Keratinocyte (primary cell): ENCODE measurements at regions not wholly inside any gene's neighbourhood (a gene's known extent, or its start where the extent isn't known, plus 50 kb on each side); places are given as distances from the start of the nearest gene placed in this dataset.
"Not testable (repeated sequence)": the region's sequence is repeated elsewhere in the genome, so short reads cannot be mapped to it uniquely, and the experiment has no call there.

Experiments
- DNase-seq: peaks from one replicate; pipeline ENCODE4 v3.0.0-alpha.2; 2011; ENCODE audit warnings: low read depth, missing footprints, low spot score
- FAIRE-seq: peaks from 2 replicates; lab custom pipeline; 2011; peaks lifted over from hg19 to GRCh38; lab: Jason Lieb, UNC
- H2AFZ ChIP-seq: 2 replicates; pipeline ENCODE4 v1.6.0; 2012; ENCODE audit warnings: low read length, control low read depth, inconsistent platforms; ENCODE audit not compliant: control insufficient read depth
- H3K27ac ChIP-seq: 2 replicates; pipeline ENCODE4 v1.5.1; 2011; ENCODE audit warnings: low read length; ENCODE audit not compliant: control insufficient read depth, insufficient read depth
- H3K27me3 ChIP-seq: 3 replicates; pipeline ENCODE4 v1.6.0; 2011; ENCODE audit warnings: low read length; ENCODE audit not compliant: control insufficient read depth, insufficient read depth; ENCODE audit errors: extremely low read depth
- H3K36me3 ChIP-seq, 2 experiments: 2 replicates in 1 of 2; 3 replicates in 1 of 2; pipeline ENCODE4 v1.5.1; 2011; ENCODE audit warnings: low read length in 2 of 2, mild to moderate bottlenecking in 1 of 2; ENCODE audit not compliant: control insufficient read depth in 2 of 2, insufficient read depth in 2 of 2; ENCODE audit errors: extremely low read depth in 1 of 2
- H3K4me1 ChIP-seq: 3 replicates; pipeline ENCODE4 v1.5.1; 2011; ENCODE audit warnings: low read length; ENCODE audit not compliant: control insufficient read depth, insufficient read depth; ENCODE audit errors: extremely low read depth
- H3K4me2 ChIP-seq: 3 replicates; pipeline ENCODE4 v1.6.0; 2011; ENCODE audit warnings: low read depth, low read length; ENCODE audit not compliant: control insufficient read depth, insufficient read depth; ENCODE audit errors: extremely low read depth
- H3K4me3 ChIP-seq, 3 experiments: fragments of 200-600 bp in 1 of 3; sonication (generic) in 1 of 3; 2 replicates in 2 of 3; 3 replicates in 1 of 3; pipeline ENCODE4 v1.5.1; 2011 to 2016; ENCODE audit warnings: low read length in 3 of 3, mild to moderate bottlenecking in 3 of 3, control low read depth in 2 of 3, inconsistent platforms in 1 of 3, low read depth in 1 of 3, mixed read lengths in 1 of 3, mixed run types in 1 of 3, moderate library complexity in 1 of 3; ENCODE audit not compliant: control insufficient read depth in 2 of 3, insufficient read depth in 2 of 3; ENCODE audit errors: extremely low read depth in 1 of 3
- H3K79me2 ChIP-seq: 2 replicates; pipeline ENCODE4 v1.6.0; 2012; ENCODE audit warnings: low read length; ENCODE audit not compliant: control insufficient read depth, insufficient read depth
- H3K9ac ChIP-seq: 3 replicates; pipeline ENCODE4 v1.6.0; 2011; ENCODE audit warnings: low read length; ENCODE audit not compliant: control insufficient read depth, insufficient read depth; ENCODE audit errors: extremely low read depth
- H3K9me1 ChIP-seq: 3 replicates; pipeline ENCODE4 v1.6.0; 2011; ENCODE audit warnings: low read length; ENCODE audit not compliant: control insufficient read depth, insufficient read depth; ENCODE audit errors: extremely low read depth
- H3K9me3 ChIP-seq: 2 replicates; pipeline ENCODE4 v1.5.1; 2012; ENCODE audit warnings: low read depth, low read length; ENCODE audit not compliant: control insufficient read depth
- H4K20me1 ChIP-seq: 3 replicates; pipeline ENCODE4 v1.6.0; 2011; ENCODE audit warnings: low read length; ENCODE audit not compliant: control insufficient read depth, insufficient read depth; ENCODE audit errors: extremely low read depth
- EZH2 ChIP-seq: IDR thresholded peaks from one replicate; pipeline ENCODE4 v1.6.1; 2012; ENCODE audit warnings: inconsistent platforms, mild to moderate bottlenecking, low read length, moderate library complexity
- dilution Hi-C: fragments of 300-500 bp; cut with MboI; formaldehyde crosslinking; loops from one replicate; pipeline ENCODE4 v1.7.0; 2020; ENCODE audit warnings: low sequenced_read_pairs; ENCODE audit not compliant: extremely low pct_ligation_motif_present
- TF ChIP-seq, protein P1 (sequence below), 3 experiments: IDR thresholded peaks in 1 of 3; conservative IDR thresholded peaks in 1 of 3; optimal IDR thresholded peaks in 1 of 3; 2 replicates in 2 of 3; 3 replicates in 1 of 3; pipeline versions ENCODE3 to v1.5.1; 2011; ENCODE audit warnings: low read length in 3 of 3, mild to moderate bottlenecking in 3 of 3, moderate library complexity in 2 of 3, control low read depth in 1 of 3, inconsistent platforms in 1 of 3; ENCODE audit not compliant: insufficient read depth in 2 of 3; ENCODE audit errors: extremely low read depth in 1 of 3

GRCh38 chr2:176575237-176575744 lies 306.0 kb downstream of the MTX2 start:
- dilution Hi-C loops: no loop called here
- H4K20me1 ChIP-seq: no peaks in the 10 kb centered on the region
- H3K9ac ChIP-seq: no peak overlapping the region
- no peaks in the 10 kb centered on the region for H3K9me1 ChIP-seq
- no peaks in the 10 kb centered on the region for H3K79me2 ChIP-seq
- FAIRE-seq (no peak), DNase-seq (no peak)
- no peak overlapping the region for H2AFZ ChIP-seq
- H3K4me1 ChIP-seq: no peaks in the 10 kb centered on the region
- no peak overlapping the region for H3K4me2 ChIP-seq
- no peaks in the 10 kb centered on the region for H3K36me3 ChIP-seq
- no peak overlapping the region for H3K27ac ChIP-seq
- H3K4me3 ChIP-seq: no peak overlapping the region
- H3K27me3 ChIP-seq: no peaks in the 10 kb centered on the region
- H3K9me3 ChIP-seq: no peaks in the 10 kb centered on the region
- TF ChIP-seq EZH2: no peak
- TF ChIP-seq, protein P1, sequence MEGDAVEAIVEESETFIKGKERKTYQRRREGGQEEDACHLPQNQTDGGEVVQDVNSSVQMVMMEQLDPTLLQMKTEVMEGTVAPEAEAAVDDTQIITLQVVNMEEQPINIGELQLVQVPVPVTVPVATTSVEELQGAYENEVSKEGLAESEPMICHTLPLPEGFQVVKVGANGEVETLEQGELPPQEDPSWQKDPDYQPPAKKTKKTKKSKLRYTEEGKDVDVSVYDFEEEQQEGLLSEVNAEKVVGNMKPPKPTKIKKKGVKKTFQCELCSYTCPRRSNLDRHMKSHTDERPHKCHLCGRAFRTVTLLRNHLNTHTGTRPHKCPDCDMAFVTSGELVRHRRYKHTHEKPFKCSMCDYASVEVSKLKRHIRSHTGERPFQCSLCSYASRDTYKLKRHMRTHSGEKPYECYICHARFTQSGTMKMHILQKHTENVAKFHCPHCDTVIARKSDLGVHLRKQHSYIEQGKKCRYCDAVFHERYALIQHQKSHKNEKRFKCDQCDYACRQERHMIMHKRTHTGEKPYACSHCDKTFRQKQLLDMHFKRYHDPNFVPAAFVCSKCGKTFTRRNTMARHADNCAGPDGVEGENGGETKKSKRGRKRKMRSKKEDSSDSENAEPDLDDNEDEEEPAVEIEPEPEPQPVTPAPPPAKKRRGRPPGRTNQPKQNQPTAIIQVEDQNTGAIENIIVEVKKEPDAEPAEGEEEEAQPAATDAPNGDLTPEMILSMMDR (optimal IDR thresholded peaks at IDR 0.05 in 1 of 3, IDR thresholded peaks at IDR 0.05 in 1 of 3, conservative IDR thresholded peaks at IDR 0.05 in 1 of 3; ENCODE audit: extremely low read depth in 1 of 3, insufficient read depth in 2 of 3, low read length in 3 of 3): no peak

DNA sequence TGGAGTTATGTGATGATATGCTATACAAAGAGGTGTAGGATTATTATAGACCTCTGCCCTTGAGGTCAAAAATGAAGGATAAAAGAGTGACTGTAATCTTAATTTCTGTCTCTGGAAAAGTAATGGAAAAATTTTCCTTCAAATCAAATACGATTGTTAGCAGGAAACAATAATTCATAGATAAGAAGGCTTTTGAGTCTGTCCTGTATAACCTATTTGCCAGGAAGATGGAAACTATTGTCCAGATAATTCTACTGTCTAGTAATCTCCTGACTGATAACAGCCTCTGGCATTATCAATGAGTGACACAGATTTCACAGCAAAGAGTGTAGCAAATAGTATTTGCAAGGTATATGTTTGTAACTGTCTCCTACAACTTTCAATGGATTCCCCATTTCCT lies 307.8 kb downstream of the MTX2 start:
- Histone ChIP-seq H3K4me3 (no peak overlapping the region), H3K4me2 (no peak overlapping the region), H3K27me3 (no peaks in the 10 kb centered on the region), H3K9ac (no peak overlapping the region), H3K9me3 (no peaks in the 10 kb centered on the region), H3K27ac (no peak overlapping the region), H4K20me1 (no peaks in the 10 kb centered on the region), H2AFZ (no peak overlapping the region), H3K9me1 (no peaks in the 10 kb centered on the region), H3K4me1 (no peaks in the 10 kb centered on the region), H3K36me3 (no peaks in the 10 kb centered on the region), H3K79me2 (no peaks in the 10 kb centered on the region)
- no peak for DNase-seq
- TF ChIP-seq, protein P1 (optimal IDR thresholded peaks at IDR 0.05 in 1 of 3, IDR thresholded peaks at IDR 0.05 in 1 of 3, conservative IDR thresholded peaks at IDR 0.05 in 1 of 3; ENCODE audit: extremely low read depth in 1 of 3, insufficient read depth in 2 of 3, low read length in 3 of 3): no peak
- no peak for TF ChIP-seq EZH2
- dilution Hi-C loops: no loop called here
- FAIRE-seq: no peak

DNA sequence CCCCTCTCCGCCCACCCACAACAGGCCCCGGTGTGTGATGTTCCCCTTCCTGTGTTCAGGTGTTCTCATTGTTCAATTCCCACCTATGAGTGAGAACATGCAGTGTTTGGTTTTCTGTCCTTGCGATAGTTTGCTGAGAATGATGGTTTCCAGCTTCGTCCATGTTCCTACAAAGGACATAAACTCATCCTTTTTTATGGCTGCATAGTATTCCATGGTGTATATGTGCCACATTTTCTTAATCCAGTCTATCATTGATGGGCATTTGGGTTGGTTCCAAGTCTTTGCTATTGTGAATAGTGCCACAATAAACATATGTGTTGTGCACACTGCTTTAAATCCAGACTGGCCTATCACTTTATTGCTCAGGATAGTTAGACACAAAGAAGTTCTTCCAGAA lies 309.1 kb downstream of the MTX2 start:
- H2AFZ ChIP-seq, H3K27ac ChIP-seq, H3K9me1 ChIP-seq, H3K27me3 ChIP-seq, H3K4me1 ChIP-seq, H3K36me3 ChIP-seq, DNase-seq, H3K79me2 ChIP-seq, H3K9ac ChIP-seq, H3K9me3 ChIP-seq, FAIRE-seq, H4K20me1 ChIP-seq, dilution Hi-C loops, H3K4me2 ChIP-seq, H3K4me3 ChIP-seq: not testable (repeated sequence)
